ENCODE measurements at regions not wholly inside any gene's neighbourhood (a gene's known extent, or its start where the extent isn't known, plus 50 kb on each side); places are given as distances from the start of the nearest gene placed in this dataset.

DNA sequence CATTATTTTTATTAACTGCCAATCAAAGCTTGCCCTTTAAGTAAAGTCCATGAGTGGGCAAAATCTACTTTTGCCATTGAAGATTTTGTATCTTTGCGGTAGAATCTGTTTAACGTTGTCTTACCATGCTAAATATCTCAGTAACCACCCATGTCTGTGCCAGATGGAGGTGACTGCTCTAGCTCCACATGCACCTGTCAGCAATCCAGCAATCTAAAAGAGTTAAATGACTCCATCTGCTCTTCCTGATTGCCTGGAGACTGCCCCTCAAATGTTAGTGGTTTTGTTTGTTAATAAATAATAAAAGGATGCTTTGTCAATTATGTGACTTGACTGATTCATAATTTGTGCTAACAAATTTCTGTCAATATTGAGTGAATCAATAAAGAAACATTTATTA, 141.7 kb downstream of the RBM43 start:
- Mint-ChIP-seq H3K4me1 (peaks cover 2 to 3% of the 10 kb centered on the region in 2 experiments), H3K4me3 (no peak overlapping the region), H3K36me3 (ENCODE audit: insufficient read depth in 1 of 3, low read depth in 3 of 3) (peaks cover 22 to 39% (median 24%) of the 10 kb centered on the region in 3 experiments), H3K9me3 (peaks cover 32 to 37% of the 10 kb centered on the region in 2 experiments), H3K27me3 (ENCODE audit: low read depth) (no peaks in the 10 kb centered on the region; the same call in 1 of the 2 replicates), H3K27ac (no peak overlapping the region)
- Histone ChIP-seq H4K8ac (replicated peaks; ENCODE audit: insufficient read length, low read depth, low read length) (no peak overlapping the region), H3K9ac (ENCODE audit: extremely low read depth, insufficient read length, low read length) (no peak overlapping the region), H4K91ac (ENCODE audit: insufficient read length, low read depth, low read length) (no peak overlapping the region), H2BK5ac (ENCODE audit: insufficient read length, low read length) (no peak overlapping the region), H3K79me1 (ENCODE audit: insufficient read depth, low read depth, low read length, poor library complexity, severe bottlenecking) (no peaks in the 10 kb centered on the region), H4K20me1 (ENCODE audit: control insufficient read depth, insufficient read depth, insufficient read length) (no peaks in the 10 kb centered on the region), H3K18ac (ENCODE audit: insufficient read length, low read depth, low read length) (no peak overlapping the region), H3K4ac (ENCODE audit: low read depth, low read length) (no peak overlapping the region), H2BK20ac (ENCODE audit: low read depth, low read length, poor library complexity, severe bottlenecking) (no peak overlapping the region), H4K5ac (ENCODE audit: insufficient read length, low read depth, low read length) (no peak overlapping the region), H2BK120ac (ENCODE audit: low read depth, low read length, poor library complexity, severe bottlenecking) (no peak overlapping the region), H3K14ac (ENCODE audit: insufficient read depth, low read length) (no peak overlapping the region), H2BK12ac (ENCODE audit: insufficient read length, low read depth, low read length) (peak overlapping the region; percentile 11), H3K4me2 (ENCODE audit: insufficient read depth, insufficient read length, low read length) (no peak overlapping the region), H3K79me2 (ENCODE audit: insufficient read depth, low read length) (no peaks in the 10 kb centered on the region), H3K9me3 (ENCODE audit: control insufficient read depth, low read depth, low read length) (no peaks in the 10 kb centered on the region), H3K27me3 (ENCODE audit: insufficient read depth, low read length) (no peaks in the 10 kb centered on the region), H2AK5ac (ENCODE audit: insufficient read length, low read length) (no peak overlapping the region), H2BK15ac (ENCODE audit: low read depth, low read length) (no peak overlapping the region), H2AFZ (ENCODE audit: low read length) (no peak overlapping the region), H3K4me1 (ENCODE audit: insufficient read depth, low read length) (no peaks in the 10 kb centered on the region), H3T11ph (ENCODE audit: low read length) (no peak overlapping the region), H3K27ac (ENCODE audit: insufficient read length, low read depth, low read length) (no peak overlapping the region), H3K56ac (ENCODE audit: insufficient read length, low read depth, low read length) (no peak overlapping the region), H3K23ac (ENCODE audit: insufficient read length, low read depth, low read length) (no peak overlapping the region), H3K23me2 (ENCODE audit: insufficient read length, low read depth, low read length, poor library complexity, severe bottlenecking) (no peaks in the 10 kb centered on the region)
- no peak for DNase-seq
- WGBS (ENCODE audit: extremely low coverage, insufficient read length, low lambda C conversion rate) = no CpG with 5 or more reads among the region's 2 CpGs
- TF ChIP-seq, protein P1, sequence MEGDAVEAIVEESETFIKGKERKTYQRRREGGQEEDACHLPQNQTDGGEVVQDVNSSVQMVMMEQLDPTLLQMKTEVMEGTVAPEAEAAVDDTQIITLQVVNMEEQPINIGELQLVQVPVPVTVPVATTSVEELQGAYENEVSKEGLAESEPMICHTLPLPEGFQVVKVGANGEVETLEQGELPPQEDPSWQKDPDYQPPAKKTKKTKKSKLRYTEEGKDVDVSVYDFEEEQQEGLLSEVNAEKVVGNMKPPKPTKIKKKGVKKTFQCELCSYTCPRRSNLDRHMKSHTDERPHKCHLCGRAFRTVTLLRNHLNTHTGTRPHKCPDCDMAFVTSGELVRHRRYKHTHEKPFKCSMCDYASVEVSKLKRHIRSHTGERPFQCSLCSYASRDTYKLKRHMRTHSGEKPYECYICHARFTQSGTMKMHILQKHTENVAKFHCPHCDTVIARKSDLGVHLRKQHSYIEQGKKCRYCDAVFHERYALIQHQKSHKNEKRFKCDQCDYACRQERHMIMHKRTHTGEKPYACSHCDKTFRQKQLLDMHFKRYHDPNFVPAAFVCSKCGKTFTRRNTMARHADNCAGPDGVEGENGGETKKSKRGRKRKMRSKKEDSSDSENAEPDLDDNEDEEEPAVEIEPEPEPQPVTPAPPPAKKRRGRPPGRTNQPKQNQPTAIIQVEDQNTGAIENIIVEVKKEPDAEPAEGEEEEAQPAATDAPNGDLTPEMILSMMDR (conservative IDR thresholded peaks at IDR 0.05) = no peak

All from H9 (cell line).